SK-N-DZ (cell line): ENCODE measurements at regions not wholly inside any gene's neighbourhood (a gene's known extent, or its start where the extent isn't known, plus 50 kb on each side); places are given as distances from the start of the nearest gene placed in this dataset.
"Not testable (repeated sequence)": the region's sequence is repeated elsewhere in the genome, so short reads cannot be mapped to it uniquely, and the experiment has no call there.

ENCODE experiments used
- DNase-seq: peaks from one replicate; pipeline ENCODE4 v3.0.0-alpha.2; 2015; ENCODE audit warnings: low spot score

DNA sequence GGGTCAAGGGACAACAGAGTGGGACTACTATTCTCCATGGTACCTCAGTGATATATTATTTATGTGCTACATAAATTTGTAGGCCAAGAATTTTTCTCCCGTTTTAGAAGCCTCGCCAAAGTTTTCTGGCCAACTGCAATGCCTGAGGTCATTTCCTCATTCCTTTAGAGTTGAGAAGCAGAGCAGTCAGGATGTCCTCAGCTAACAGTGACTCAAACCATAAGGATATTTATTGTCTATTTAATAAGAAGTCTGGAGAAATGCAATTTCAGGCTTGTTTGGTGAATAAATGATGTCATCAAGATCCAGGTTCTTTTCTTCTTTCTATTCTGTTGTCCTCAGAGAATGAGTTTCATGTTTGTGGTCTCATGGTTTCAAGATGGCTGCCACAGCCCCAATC lies 91.0 kb downstream of the ADCYAP1 start:
- DNase-seq: no peak

- DNase-seq: no peak
These were observed 92.8 kb downstream of the ADCYAP1 start for GRCh38 chr18:997499-997898.

GRCh38 chr18:998936-999335 lies 94.3 kb downstream of the ADCYAP1 start:
- DNase-seq: no peak

GRCh38 chr18:1002653-1003178 lies 98.0 kb downstream of the ADCYAP1 start:
- DNase-seq: no peak

GRCh38 chr18:1003499-1003898 lies 98.8 kb downstream of the ADCYAP1 start:
- no peak for DNase-seq

- DNase-seq: no peak
These were observed 101.6 kb downstream of the ADCYAP1 start for GRCh38 chr18:1006304-1006703.

- DNase-seq: no peak
These were observed 102.3 kb downstream of the ADCYAP1 start for GRCh38 chr18:1006965-1007364.

GRCh38 chr18:1011349-1011748 lies 106.7 kb downstream of the ADCYAP1 start:
- DNase-seq: no peak

GRCh38 chr18:1012775-1013174 lies 108.1 kb downstream of the ADCYAP1 start:
- DNase-seq: no peak

DNA sequence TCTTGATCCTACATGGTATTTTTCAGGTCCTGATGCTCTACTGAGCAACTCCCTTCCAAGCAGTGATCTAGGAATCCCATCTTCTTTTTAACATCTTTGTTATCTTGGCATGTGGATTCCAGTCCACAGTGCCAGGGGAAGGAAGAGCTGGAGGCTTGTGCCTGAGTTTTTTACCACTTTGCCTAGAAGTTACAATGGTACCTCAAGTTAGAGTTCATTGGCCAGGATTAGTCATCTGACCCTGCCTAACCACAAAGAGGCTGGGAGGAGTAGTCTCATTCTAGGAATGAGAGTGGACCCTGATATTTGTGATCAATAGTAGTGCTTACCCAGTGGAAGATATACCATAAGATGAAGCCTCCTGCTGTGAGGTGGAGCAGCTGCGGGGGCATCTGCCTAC lies 109.3 kb downstream of the ADCYAP1 start:
- DNase-seq: no peak

GRCh38 chr18:1014509-1014908 lies 109.8 kb downstream of the ADCYAP1 start:
- peak; percentile 92 for DNase-seq

- DNase-seq: no peak
These were observed 110.4 kb downstream of the ADCYAP1 start for GRCh38 chr18:1014951-1015624.

DNA sequence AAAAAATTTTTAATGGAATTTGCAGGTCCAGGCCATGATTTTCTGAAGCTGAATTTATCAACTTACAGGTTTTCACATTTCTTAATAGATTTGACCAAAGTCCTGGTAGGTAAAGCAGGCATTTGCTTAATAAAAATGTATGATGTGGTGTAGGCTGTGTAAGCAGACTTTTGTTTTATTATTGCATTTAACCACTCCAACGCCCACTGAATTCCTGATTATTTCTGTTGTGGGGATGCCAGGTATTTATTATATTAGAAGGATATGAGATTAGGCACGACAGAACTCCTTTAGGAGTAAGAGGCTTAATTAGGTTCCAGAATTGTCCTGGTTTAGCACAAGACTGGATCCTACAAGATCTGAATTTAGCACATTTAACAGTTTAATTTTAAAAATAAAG lies 111.1 kb downstream of the ADCYAP1 start:
- DNase-seq: no peak

DNA sequence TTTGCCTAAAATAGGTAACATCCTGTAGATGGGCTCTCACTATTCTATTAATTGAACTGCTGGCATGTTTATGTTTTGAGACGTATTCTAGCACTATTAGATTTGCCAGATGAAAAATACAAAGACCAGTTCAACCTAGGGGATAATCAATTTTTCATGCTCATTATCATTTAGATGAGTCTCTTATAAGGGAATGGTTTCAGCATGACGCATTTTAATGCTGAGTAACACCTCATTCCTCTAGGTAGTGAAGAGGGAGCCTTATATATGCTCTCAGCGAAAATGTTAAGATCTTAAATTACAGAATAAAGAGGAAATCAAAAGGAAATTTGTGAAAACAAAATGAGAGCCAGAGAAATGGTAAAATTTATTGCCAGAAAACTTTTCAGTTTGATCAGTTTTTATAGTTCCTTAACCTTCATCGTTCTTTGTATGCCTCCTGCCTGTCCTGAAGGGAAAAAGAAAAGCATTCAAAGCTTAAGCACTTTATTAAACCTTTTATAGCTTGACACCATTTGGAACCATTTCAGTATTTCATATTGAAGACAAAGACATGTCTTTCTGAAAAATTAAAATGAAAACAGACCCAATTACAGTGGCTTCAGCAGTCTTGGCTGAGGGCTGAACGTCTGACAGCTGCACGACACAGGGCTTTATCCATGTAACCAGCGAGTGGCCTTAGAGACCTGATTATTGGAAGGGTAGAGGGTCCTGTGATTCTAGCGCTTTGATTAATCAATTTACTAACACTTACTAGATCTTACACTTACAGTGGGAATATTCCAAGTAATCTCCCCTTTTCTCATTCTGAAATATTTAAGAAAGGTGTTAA lies 112.8 kb downstream of the ADCYAP1 start:
- peak; percentile 28 for DNase-seq

DNA sequence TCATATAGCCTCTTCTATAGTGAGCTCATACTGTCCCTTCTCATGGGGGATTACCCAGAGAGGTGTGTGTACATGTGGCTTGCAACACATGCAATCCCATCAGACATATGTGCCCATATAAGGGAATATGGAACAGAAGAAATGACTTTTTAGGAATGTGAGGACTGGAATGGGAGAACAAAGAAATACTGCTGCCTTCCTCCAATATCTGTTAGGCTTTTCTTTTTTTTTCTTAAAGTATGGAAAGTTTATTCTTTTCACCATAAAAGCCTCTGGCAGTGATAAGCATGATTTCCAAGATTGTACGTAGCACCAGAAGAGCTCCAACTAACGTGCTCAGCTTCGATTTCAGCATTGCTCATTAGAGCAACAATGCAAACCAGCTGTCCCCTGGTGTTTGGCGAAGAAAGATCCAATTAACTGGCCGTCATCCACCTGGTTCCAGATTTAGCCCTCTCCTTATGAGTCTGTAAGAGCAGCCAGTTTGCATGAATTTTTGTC lies 113.6 kb downstream of the ADCYAP1 start:
- peak; percentile 63 for DNase-seq

GRCh38 chr18:1019191-1019590 lies 114.5 kb downstream of the ADCYAP1 start:
- DNase-seq: no peak

DNA sequence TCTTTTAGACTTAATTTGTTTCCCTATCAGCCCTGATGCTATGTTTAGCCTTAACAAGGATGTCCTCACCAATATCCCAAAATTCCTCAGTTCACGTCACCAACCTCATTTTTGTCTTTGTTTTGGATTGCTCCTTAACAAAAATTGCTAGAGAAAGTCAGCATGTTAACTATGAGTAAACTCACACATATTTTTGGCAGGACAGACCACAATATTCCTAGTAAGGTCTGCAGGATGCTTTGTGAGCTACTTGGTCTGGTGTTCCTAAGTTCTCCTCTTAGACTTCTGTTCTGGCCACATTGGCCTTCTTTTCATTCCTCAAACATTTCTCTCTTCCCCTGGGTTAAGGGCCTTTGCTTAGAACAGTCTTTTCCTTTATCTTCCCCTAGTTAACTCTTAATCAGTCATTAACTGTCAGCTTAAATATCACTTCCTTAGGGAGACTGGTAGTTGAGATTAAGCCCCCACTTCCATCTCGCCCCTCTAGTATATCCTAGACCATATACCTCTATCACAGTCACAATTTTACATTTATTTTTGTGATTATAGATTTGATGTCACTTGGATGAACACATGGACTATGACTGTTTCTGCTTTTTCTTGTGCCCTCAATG lies 116.2 kb downstream of the ADCYAP1 start:
- DNase-seq: no peak

DNA sequence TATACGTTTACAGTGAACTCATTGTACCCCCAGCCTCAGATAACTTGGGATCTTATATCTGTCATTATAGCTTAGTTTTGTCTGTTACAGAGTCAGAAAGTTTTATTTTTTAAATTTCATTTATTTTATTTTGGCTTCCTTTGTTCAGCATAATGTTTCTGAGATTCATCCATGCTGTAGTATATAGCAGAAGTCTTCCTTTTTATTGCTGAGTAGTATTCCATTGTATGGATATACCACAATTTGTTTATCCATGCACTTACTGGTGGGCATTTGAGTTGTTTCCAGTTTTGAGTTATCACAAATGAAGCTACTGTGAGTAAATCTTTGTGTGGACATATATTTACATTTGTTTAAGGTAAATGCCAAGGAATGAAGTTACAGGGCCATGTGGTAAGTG lies 122.3 kb downstream of the ADCYAP1 start:
- DNase-seq: no peak

DNA sequence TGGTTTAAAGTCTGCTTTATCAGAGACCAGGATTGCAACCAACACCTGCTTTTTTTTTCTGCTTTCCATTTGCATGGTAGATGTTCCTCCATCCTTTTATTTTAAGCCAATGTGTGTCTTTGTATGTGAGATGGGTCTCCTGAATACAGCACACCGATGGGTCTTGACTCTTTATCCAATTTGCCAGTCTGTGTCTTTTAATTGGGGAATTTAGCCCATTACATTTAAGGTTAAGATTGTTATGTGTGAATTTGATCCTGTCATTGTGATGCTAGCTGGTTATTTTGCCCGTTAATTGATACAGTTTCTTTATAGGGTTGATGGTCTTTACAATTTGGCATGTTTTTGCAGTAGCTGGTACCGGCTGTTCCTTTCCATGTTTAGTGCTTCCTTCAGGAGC lies 128.4 kb downstream of the ADCYAP1 start:
- not testable (repeated sequence) for DNase-seq

GRCh38 chr18:1034971-1035370 lies 130.3 kb downstream of the ADCYAP1 start:
- DNase-seq: no peak

GRCh38 chr18:1036926-1037325 lies 132.3 kb downstream of the ADCYAP1 start:
- DNase-seq: no peak

DNA sequence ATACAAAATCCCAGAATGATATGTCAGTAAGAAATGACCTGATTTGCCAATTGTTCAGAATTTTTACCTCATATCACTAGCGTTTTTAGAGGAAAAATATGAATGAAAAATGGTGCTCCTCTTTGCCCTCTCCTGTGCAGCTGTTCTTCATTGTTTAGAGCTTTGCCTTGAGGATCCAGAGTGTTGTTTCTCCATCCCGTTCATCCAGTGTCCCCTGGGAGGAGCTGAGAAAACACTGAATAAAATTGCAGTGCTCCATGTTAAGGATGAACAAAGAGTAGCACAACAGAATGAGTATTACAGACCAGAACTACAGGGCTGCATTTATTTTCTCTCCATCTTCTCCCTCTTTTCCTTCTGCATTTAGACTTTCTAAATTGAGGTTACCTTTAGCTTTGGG lies 133.1 kb downstream of the ADCYAP1 start:
- no peak for DNase-seq
